ENCODE measurements at regions not wholly inside any gene's neighbourhood (a gene's known extent, or its start where the extent isn't known, plus 50 kb on each side); places are given as distances from the start of the nearest gene placed in this dataset.

- CTCF ChIA-PET, result no interaction called here
- H3K4me3 ChIP-seq (ENCODE audit: low read depth, low read length), result no peak overlapping the region
These were observed 145.9 kb downstream of the C7orf25 start for GRCh38 chr7:42765931-42766330.

DNA sequence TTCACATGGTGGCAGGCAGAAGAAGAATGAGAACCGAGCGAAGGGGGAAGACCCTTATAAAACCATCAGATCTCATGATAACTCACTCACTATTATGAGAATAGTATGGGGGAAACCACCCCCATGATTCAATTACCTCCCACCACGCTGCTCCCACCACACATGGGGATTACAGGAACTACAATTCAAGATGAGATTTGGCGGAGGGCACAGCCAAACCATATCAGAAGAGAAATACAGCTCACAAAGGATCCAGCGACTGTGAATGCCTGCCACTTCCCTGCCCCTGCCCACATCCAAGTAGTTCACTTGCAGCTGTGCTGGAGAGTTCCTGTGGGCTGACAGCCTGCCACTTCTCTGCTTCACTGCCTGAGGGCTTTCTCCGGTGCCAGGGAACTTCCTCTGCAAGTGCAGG is 148.7 kb downstream of the C7orf25 start:
- Histone ChIP-seq H3K9me3 (ENCODE audit: control insufficient read depth, insufficient read depth, low read length) (no peaks in the 10 kb centered on the region), H3K27me3 (ENCODE audit: control insufficient read depth, insufficient read depth, low read length) (no peaks in the 10 kb centered on the region), H3K4me3 (ENCODE audit: low read depth, low read length) (no peak overlapping the region), H3K27ac (ENCODE audit: low read depth, low read length) (no peak overlapping the region)
- DNase-seq (ENCODE audit: low read depth, low spot score), result no peak
- CTCF ChIA-PET, result no interaction called here
- TF ChIP-seq CTCF (IDR thresholded peaks at IDR 0.05; ENCODE audit: low read depth, low read length), result no peak
- POLR2A ChIA-PET, result no interaction called here

More at GRCh38 chr7:42765931-42766330, 145.9 kb downstream of the C7orf25 start:
- Histone ChIP-seq H3K9me3 (ENCODE audit: control insufficient read depth, insufficient read depth, low read length) (no peaks in the 10 kb centered on the region), H3K27me3 (ENCODE audit: control insufficient read depth, insufficient read depth, low read length) (no peaks in the 10 kb centered on the region), H3K27ac (ENCODE audit: low read depth, low read length) (no peak overlapping the region)
- TF ChIP-seq CTCF (IDR thresholded peaks at IDR 0.05; ENCODE audit: low read depth, low read length), result no peak
- DNase-seq (ENCODE audit: low read depth, low spot score), result no peak
- POLR2A ChIA-PET, result no interaction called here

DNA sequence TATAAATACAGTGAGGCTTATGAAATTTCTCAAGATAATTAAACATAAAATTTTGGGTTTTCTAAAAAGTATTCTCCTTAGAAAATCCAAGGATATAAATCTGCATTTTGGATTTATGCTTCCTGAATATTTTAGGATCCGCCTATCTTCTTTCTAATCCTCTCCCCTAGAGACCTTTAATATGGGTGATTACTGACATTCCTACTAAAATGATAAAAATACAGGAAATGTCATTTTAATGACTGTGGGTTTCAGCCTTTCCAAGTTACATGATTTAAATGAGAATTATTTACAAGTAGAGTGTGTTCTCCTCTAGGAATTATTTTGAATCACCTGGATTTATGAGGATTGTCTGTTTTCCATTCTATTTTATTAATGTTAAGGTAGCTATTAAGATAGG is 150.4 kb downstream of the C7orf25 start:
- POLR2A ChIA-PET, result no interaction called here
- no peak for DNase-seq (ENCODE audit: low read depth, low spot score)
- CTCF ChIA-PET, result no interaction called here
- Histone ChIP-seq H3K27ac (ENCODE audit: low read depth, low read length) (no peak overlapping the region), H3K4me3 (ENCODE audit: low read depth, low read length) (no peak overlapping the region), H3K27me3 (ENCODE audit: control insufficient read depth, insufficient read depth, low read length) (no peaks in the 10 kb centered on the region), H3K9me3 (ENCODE audit: control insufficient read depth, insufficient read depth, low read length) (no peaks in the 10 kb centered on the region)
- no peak for TF ChIP-seq CTCF (IDR thresholded peaks at IDR 0.05; ENCODE audit: low read depth, low read length)

DNA sequence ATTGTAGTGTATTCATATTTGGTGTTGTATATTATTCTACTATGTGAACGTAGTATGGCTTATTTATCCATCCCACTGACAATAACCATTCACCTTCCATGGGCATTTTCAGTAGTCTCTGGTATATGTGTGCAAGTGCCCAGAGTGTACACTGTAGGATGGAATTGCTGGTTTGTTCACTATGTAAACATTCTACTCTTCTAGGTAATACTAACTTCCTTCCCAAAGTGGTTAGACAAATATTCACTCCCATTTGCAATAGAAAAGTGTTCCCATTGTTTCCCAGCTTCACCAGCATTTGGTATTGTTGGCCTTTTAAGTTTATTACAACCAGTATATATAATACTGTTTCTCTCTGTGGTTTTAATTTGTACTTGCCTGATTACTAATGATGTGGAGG is 153.7 kb downstream of the C7orf25 start:
- no peaks in the 10 kb centered on the region for H3K9me3 ChIP-seq (ENCODE audit: control insufficient read depth, insufficient read depth, low read length)
- no peaks in the 10 kb centered on the region for H3K27me3 ChIP-seq (ENCODE audit: control insufficient read depth, insufficient read depth, low read length)
- ChIA-PET CTCF (interaction anchor here (0.8 kb wide), 1 partner anchor 13 kb away, joined by 4 read pairs; no protein-coding TSS in a partner anchor), POLR2A (no interaction called here)
- DNase-seq (ENCODE audit: low read depth, low spot score), result no peak
- H3K4me3 ChIP-seq (ENCODE audit: low read depth, low read length), result no peak overlapping the region
- H3K27ac ChIP-seq (ENCODE audit: low read depth, low read length), result no peak overlapping the region
- TF ChIP-seq CTCF (IDR thresholded peaks at IDR 0.05; ENCODE audit: low read depth, low read length), result no peak

DNA sequence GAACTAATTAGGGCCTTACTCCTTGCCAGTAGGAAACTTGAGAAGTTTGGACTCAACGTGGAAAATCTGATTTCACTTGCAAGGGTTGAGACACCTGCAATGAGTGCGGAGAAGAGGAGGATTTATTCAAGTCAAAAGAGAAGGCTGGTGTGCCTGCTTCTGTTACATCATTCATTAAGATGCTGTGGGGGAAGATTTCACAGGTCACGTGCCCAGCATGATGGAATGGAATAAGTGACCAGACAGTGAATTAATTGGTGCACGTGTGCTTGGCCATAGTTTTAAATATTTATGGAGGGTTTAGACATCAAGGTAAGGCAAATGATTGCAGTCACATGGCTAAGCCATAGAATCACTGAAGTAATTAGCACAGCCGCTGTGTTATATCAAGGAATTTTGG is 155.0 kb downstream of the C7orf25 start:
- CTCF ChIA-PET, result interaction anchor here (1.6 kb wide), 1 partner anchor 11 kb away, joined by 4 read pairs; no protein-coding TSS in a partner anchor
- no peaks in the 10 kb centered on the region for H3K9me3 ChIP-seq (ENCODE audit: control insufficient read depth, insufficient read depth, low read length)
- TF ChIP-seq CTCF (IDR thresholded peaks at IDR 0.05; ENCODE audit: low read depth, low read length), result no peak
- H3K4me3 ChIP-seq (ENCODE audit: low read depth, low read length), result no peak overlapping the region
- H3K27me3 ChIP-seq (ENCODE audit: control insufficient read depth, insufficient read depth, low read length), result no peaks in the 10 kb centered on the region
- POLR2A ChIA-PET, result no interaction called here
- H3K27ac ChIP-seq (ENCODE audit: low read depth, low read length), result no peak overlapping the region
- DNase-seq (ENCODE audit: low read depth, low spot score), result no peak
